Hematopoietic multipotent progenitor cell treated with erythropoietin and hydrocortisone succinate and interleukin-3 and kit ligand, for 15 days (in vitro differentiated cells): ENCODE measurements at regions not wholly inside any gene's neighbourhood (a gene's known extent, or its start where the extent isn't known, plus 50 kb on each side); places are given as distances from the start of the nearest gene placed in this dataset.
"Not testable (repeated sequence)": the region's sequence is repeated elsewhere in the genome, so short reads cannot be mapped to it uniquely, and the experiment has no call there.

Experiments
- DNase-seq: peaks from one replicate; pipeline ENCODE4 v3.0.0-alpha.2; 2015; ENCODE audit warnings: low spot score

- no peak for DNase-seq
Observed at GRCh38 chr5:120088412-120088811, 375.7 kb upstream of the PRR16 start.

GRCh38 chr5:120088836-120089235 is 375.3 kb upstream of the PRR16 start:
- no peak for DNase-seq

- no peak for DNase-seq
Observed at GRCh38 chr5:120091376-120091948, 372.6 kb upstream of the PRR16 start.

- DNase-seq, result no peak
Observed at GRCh38 chr5:120092649-120093048, 371.5 kb upstream of the PRR16 start.

GRCh38 chr5:120093178-120093577 is 370.9 kb upstream of the PRR16 start:
- DNase-seq, result no peak

- DNase-seq, result no peak
Observed at GRCh38 chr5:120096413-120096812, 367.7 kb upstream of the PRR16 start.

- no peak for DNase-seq
Observed at GRCh38 chr5:120098426-120098825, 365.7 kb upstream of the PRR16 start.

GRCh38 chr5:120098902-120099535 is 365.1 kb upstream of the PRR16 start:
- DNase-seq, result no peak

- DNase-seq, result no peak
Observed at GRCh38 chr5:120101771-120102170, 362.3 kb upstream of the PRR16 start.

- DNase-seq, result no peak
Observed at GRCh38 chr5:120103495-120103894, 360.6 kb upstream of the PRR16 start.

GRCh38 chr5:120106912-120107525 is 357.1 kb upstream of the PRR16 start:
- DNase-seq, result no peak

- no peak for DNase-seq
Observed at GRCh38 chr5:120108586-120109248, 355.4 kb upstream of the PRR16 start.

GRCh38 chr5:120122703-120123102 is 341.4 kb upstream of the PRR16 start:
- DNase-seq, result no peak

- no peak for DNase-seq
Observed at GRCh38 chr5:120124031-120124430, 340.1 kb upstream of the PRR16 start.

GRCh38 chr5:120124961-120125360 is 339.1 kb upstream of the PRR16 start:
- no peak for DNase-seq

- DNase-seq, result not testable (repeated sequence)
Observed at GRCh38 chr5:120132347-120132746, 331.8 kb upstream of the PRR16 start.

- DNase-seq, result no peak
Observed at GRCh38 chr5:120134944-120135343, 329.2 kb upstream of the PRR16 start.

- no peak for DNase-seq
Observed at GRCh38 chr5:120137582-120137981, 326.5 kb upstream of the PRR16 start.

GRCh38 chr5:120139039-120139438 is 325.1 kb upstream of the PRR16 start:
- no peak for DNase-seq

- no peak for DNase-seq
Observed at GRCh38 chr5:120140501-120140900, 323.6 kb upstream of the PRR16 start.

- DNase-seq, result no peak
Observed at GRCh38 chr5:120141076-120141475, 323.0 kb upstream of the PRR16 start.

GRCh38 chr5:120146787-120147186 is 317.3 kb upstream of the PRR16 start:
- DNase-seq, result no peak

- not testable (repeated sequence) for DNase-seq
Observed at GRCh38 chr5:120147911-120148310, 316.2 kb upstream of the PRR16 start.
